Astrocyte of the cerebellum (primary cell): ENCODE measurements at regions not wholly inside any gene's neighbourhood (a gene's known extent, or its start where the extent isn't known, plus 50 kb on each side); places are given as distances from the start of the nearest gene placed in this dataset.
"Not testable (repeated sequence)": the region's sequence is repeated elsewhere in the genome, so short reads cannot be mapped to it uniquely, and the experiment has no call there.

Experiments
- DNase-seq: peaks from one replicate; pipeline ENCODE4 v3.0.0-alpha.2; 2011; ENCODE audit warnings: low read depth
- H3K4me3 ChIP-seq: 2 replicates; pipeline ENCODE4 v1.5.1; 2011; ENCODE audit warnings: mild to moderate bottlenecking, low read depth, low read length, moderate library complexity
- in situ Hi-C: cut with HindIII; loops from 2 replicates; pipeline ENCODE4 v1.10.0; 2017; ENCODE audit warnings: low sequenced_read_pairs
- TF ChIP-seq, protein P1 (sequence below): IDR thresholded peaks from 2 replicates; pipeline ENCODE4 v1.5.1; 2012; ENCODE audit warnings: low read length, low read depth, moderate library complexity, mild to moderate bottlenecking; ENCODE audit errors: missing control alignments

DNA sequence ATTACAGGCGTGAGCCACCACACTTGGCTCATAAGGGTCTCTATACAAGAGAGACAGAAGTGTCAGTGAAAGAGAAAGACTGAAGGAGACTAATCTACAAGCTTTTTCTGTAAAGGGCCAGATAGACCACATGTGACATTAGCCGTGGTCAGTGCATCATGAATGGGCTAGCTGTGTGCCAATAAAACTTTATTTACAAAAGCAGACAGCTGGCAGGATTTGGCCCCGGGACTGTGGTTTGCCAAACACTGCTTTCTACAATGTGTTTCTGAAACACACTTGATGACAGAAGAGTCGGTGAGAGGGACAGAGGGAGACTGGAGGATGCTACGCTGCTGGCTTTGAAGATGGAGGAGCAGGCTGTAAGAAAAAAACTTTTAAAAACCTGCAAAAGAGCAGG lies 285.4 kb downstream of the TFAP2C start:
- TF ChIP-seq, protein P1, sequence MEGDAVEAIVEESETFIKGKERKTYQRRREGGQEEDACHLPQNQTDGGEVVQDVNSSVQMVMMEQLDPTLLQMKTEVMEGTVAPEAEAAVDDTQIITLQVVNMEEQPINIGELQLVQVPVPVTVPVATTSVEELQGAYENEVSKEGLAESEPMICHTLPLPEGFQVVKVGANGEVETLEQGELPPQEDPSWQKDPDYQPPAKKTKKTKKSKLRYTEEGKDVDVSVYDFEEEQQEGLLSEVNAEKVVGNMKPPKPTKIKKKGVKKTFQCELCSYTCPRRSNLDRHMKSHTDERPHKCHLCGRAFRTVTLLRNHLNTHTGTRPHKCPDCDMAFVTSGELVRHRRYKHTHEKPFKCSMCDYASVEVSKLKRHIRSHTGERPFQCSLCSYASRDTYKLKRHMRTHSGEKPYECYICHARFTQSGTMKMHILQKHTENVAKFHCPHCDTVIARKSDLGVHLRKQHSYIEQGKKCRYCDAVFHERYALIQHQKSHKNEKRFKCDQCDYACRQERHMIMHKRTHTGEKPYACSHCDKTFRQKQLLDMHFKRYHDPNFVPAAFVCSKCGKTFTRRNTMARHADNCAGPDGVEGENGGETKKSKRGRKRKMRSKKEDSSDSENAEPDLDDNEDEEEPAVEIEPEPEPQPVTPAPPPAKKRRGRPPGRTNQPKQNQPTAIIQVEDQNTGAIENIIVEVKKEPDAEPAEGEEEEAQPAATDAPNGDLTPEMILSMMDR: no peak
- in situ Hi-C loops: no loop called here

DNA sequence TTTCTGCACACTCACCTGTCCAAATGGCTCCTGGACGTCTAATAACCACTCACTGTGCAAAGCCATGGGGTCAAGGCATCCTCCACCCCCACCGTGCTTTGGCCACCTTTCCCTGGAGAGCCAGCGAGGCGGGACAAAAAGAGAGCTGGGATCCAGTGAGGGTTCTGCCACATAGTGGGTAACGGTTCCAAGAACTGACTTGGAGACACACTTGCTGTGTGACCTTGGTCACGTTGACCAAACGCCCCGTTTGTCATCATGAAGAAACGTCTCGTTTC lies 287.2 kb downstream of the TFAP2C start:
- TF ChIP-seq, protein P1: no peak
- in situ Hi-C loops: no loop called here
- DNase-seq: no peak
- no peak overlapping the region for H3K4me3 ChIP-seq

More for the DNA sequence above, 285.4 kb downstream of the TFAP2C start:
- DNase-seq: no peak
- H3K4me3 ChIP-seq: no peak overlapping the region

DNA sequence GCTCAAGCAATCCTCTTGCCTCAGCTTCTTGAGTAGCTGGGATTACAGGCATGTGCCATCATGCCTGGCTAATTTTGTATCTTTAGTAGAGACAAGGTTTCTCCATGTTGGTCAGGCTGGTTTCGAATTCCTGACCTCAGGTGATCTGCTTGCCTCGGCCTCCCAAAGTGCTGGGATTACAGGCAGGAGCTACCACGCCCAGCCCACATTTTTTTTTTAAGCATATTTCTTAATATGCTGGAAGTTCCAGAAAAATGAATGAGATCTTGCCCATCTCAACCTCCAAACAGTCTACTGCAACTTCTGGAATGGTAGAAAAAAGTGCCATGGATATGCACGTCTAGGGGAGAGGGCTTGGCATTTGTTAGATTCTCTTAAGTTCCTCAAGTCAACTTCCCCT lies 290.9 kb downstream of the TFAP2C start:
- DNase-seq, H3K4me3 ChIP-seq, in situ Hi-C loops: not testable (repeated sequence)

DNA sequence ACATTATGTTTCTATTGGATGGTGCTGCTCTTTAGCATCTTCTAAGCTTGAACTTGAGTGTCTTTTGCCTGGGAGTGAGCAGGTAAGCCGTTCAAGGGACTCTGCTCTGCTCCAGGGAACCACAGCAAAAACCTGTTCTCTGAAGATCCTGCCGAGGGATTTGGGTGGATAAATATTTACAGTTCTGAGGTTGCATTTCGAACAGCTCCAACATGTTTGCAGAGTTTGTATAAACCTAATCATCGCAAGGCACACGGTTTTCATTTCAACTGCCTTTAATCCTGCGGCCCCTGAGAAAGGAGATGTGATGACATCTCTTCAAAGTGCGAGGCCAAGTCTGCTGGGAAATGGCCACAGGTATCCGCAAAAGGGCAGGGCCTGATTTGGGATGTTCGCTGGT lies 293.4 kb downstream of the TFAP2C start:
- H3K4me3 ChIP-seq: no peak overlapping the region
- in situ Hi-C loops: no loop called here
- DNase-seq: no peak
- TF ChIP-seq, protein P1: no peak

DNA sequence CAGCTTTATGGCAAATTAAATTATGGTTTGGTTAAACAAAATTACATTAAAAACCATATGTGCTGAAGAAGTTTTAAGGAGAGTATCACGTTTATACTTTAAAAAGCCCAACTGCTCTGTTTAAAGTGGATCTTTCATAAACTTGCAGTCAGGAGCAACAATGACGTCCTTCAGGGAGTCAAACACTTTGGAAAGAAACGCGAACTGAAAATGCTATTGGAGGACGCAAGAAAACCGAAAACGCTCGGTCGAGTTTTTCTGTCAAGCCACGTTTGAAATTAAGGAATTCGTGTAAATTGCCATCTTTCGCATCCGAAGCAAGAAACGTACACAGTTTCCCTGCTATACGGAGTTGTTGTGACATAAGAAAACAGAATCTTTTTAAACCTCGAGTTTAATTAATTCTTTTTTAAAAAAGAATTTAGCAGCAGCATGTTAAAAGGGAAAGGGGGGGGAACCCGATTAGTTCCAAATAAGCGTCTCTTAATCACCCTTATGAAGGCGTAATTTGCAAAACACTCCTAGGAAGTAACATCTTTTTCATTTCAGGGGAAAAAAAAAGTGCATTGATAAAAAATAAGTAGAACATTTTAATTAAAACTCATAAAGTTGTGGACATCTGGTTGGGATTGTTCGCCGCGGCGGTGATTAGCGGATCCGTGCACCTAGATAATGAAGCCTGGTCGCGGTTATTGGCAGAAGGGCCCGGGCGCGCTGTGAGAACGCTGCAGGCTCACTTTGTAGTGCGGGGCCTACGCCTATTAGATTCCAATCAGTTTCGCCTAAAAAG lies 295.4 kb downstream of the TFAP2C start:
- in situ Hi-C loops: no loop called here
- DNase-seq: no peak

DNA sequence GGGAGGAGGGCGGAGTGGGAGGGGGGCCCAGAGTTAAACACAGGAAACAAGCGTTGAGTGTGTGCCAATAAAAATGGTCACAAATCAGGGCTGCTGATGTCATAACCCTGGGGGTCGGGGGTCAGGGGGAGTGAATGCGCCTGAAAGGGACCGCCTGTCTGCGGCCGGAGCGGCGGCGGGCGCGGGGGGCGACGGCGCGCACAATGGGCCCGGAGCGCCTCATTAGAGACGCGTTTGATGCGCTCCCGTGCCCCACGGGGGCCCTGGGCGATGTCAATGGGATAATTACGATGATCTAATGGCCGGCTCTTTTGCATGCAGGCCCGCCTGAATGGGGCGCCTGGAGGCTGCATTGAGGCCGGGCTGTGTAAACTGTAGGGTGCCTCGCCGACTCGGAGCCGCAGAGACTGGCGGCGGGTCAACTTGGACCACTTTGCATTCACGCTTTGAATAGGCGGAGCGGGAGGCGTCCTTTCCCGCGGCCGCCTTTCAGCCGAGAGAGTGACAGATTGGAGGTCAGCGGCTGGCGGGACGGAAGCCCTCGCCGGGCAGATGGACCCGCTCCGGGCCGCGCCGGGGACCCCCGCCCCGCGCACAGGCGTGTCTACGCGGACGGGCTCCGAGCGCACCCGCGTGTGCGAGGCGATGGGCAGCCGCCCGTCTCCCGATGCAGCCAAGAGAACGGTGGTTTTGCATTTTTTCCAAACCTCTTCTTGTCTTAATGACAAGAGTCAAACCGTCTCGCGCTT lies 296.1 kb downstream of the TFAP2C start:
- in situ Hi-C loops: no loop called here
- DNase-seq: no peak
- H3K4me3 ChIP-seq: peak overlapping the region; percentile 4
- TF ChIP-seq, protein P1: no peak

More for the DNA sequence above, 295.4 kb downstream of the TFAP2C start:
- TF ChIP-seq, protein P1: no peak
- no peak overlapping the region for H3K4me3 ChIP-seq

DNA sequence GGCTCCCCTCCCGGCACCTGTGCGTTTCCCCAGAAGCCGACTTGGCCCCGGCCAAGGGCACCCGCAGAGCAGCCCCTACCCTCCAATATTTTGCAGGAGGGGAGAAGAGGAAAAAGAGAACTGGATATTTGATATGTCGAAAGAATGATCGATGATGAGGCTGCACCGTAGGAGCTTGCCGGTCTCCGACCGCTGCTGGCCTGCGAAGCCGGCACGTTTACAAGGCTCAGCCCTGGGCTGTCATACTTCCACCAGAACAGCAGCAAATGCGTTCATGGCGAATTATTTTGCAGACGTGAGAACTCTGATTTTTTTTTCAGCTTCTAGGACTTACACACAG lies 296.7 kb downstream of the TFAP2C start:
- in situ Hi-C loops: no loop called here
- H3K4me3 ChIP-seq: peak overlapping the region; percentile 4
- DNase-seq: no peak
- TF ChIP-seq, protein P1: no peak
